Endothelial cell of umbilical vein (primary cell): ENCODE measurements at regions not wholly inside any gene's neighbourhood (a gene's known extent, or its start where the extent isn't known, plus 50 kb on each side); places are given as distances from the start of the nearest gene placed in this dataset.

Experiments used
- BruUV-seq: library from RNA; stranded (reverse); fragments of 400-500 nt; replicated peaks from 2 replicates; lab custom pipeline; 2021; lab: Mats Ljungman, UMichigan
- CTCF ChIA-PET: fragments of 300-600, 350-600 bp; sonication (Branson Sonifier 250); formaldehyde crosslinking; loops from one replicate; lab custom pipeline; 2021; ENCODE audit warnings: antibody characterized with exemption, inconsistent platforms; lab: Charles Lee
- POLR2A ChIA-PET: fragments of 300-600, 350-600 bp; sonication (Branson Sonifier 250); formaldehyde crosslinking; loops from one replicate; lab custom pipeline; 2021; ENCODE audit warnings: antibody characterized with exemption, inconsistent platforms; lab: Charles Lee
- DNase-seq: peaks from one replicate; pipeline ENCODE4 v3.0.0-alpha.2; 2011; ENCODE audit warnings: low read depth, low spot score
- FAIRE-seq: peaks from 2 replicates; lab custom pipeline; 2011; peaks lifted over from hg19 to GRCh38; lab: Jason Lieb, UNC
- H2AFZ ChIP-seq: 2 replicates; pipeline ENCODE4 v1.6.0; 2012; ENCODE audit warnings: low read depth, low read length, control low read depth, inconsistent platforms
- H3K27ac ChIP-seq: 2 replicates; pipeline ENCODE4 v1.5.1; 2011; ENCODE audit warnings: low read depth, mild to moderate bottlenecking, control low read depth, low read length, moderate library complexity; ENCODE audit not compliant: insufficient read depth
- H3K27me3 ChIP-seq, 2 experiments: 2 replicates each; pipeline versions ENCODE4 v1.6.0 to v1.6.1; 2011; ENCODE audit warnings: low read length in 2 of 2, mixed read lengths in 1 of 2; ENCODE audit not compliant: control insufficient read depth in 2 of 2, insufficient read depth in 2 of 2
- H3K36me3 ChIP-seq, 2 experiments: 2 replicates in 1 of 2; 3 replicates in 1 of 2; pipeline ENCODE4 v1.5.1; 2011; ENCODE audit warnings: low read length in 2 of 2, mild to moderate bottlenecking in 1 of 2, moderate library complexity in 1 of 2; ENCODE audit not compliant: control insufficient read depth in 2 of 2, insufficient read depth in 2 of 2; ENCODE audit errors: extremely low read depth in 1 of 2
- H3K4me1 ChIP-seq: 3 replicates; pipeline ENCODE4 v1.5.1; 2011; ENCODE audit warnings: mild to moderate bottlenecking, low read length; ENCODE audit not compliant: control insufficient read depth, insufficient read depth; ENCODE audit errors: extremely low read depth
- H3K4me2 ChIP-seq: 2 replicates; pipeline ENCODE4 v1.6.1; 2011; ENCODE audit warnings: low read length, control low read depth, mixed read lengths; ENCODE audit not compliant: insufficient read depth
- H3K4me3 ChIP-seq, 3 experiments: fragments of 200-600 bp in 1 of 3; sonication (generic), shearing (Covaris generic) in 1 of 3; replicated peaks in 1 of 3; 2 replicates each; pipeline ENCODE4 v1.5.1; 2011 to 2016; ENCODE audit warnings: control low read depth in 3 of 3, low read length in 3 of 3, mild to moderate bottlenecking in 2 of 3, inconsistent platforms in 1 of 3, low read depth in 1 of 3, moderate library complexity in 1 of 3; ENCODE audit not compliant: insufficient read depth in 1 of 3
- H3K79me2 ChIP-seq: 2 replicates; pipeline ENCODE4 v1.6.0; 2012; ENCODE audit warnings: low read length, inconsistent platforms; ENCODE audit not compliant: control insufficient read depth, insufficient read depth
- H3K9ac ChIP-seq: replicated peaks from 2 replicates; pipeline ENCODE3; 2011; ENCODE audit warnings: low read length, control low read depth; ENCODE audit not compliant: insufficient read depth; ENCODE audit errors: extremely low read depth
- H3K9me1 ChIP-seq: replicated peaks from 3 replicates; pipeline ENCODE4 v1.6.0; 2011; ENCODE audit warnings: mild to moderate bottlenecking, low read length; ENCODE audit not compliant: control insufficient read depth, insufficient read depth; ENCODE audit errors: extremely low read depth
- H3K9me3 ChIP-seq: replicated peaks from 2 replicates; pipeline ENCODE4 v1.5.1; 2012; ENCODE audit warnings: low read length, inconsistent platforms; ENCODE audit not compliant: control insufficient read depth, insufficient read depth
- H4K20me1 ChIP-seq: replicated peaks from 2 replicates; pipeline ENCODE3; 2011; ENCODE audit warnings: mild to moderate bottlenecking, low read length; ENCODE audit not compliant: control insufficient read depth, insufficient read depth; ENCODE audit errors: extremely low read depth
- CTCF ChIP-seq, 2 donors: IDR thresholded peaks; 1 replicate in 1 of 2; 2 replicates in 1 of 2; pipeline ENCODE4 v1.5.1; 2011; ENCODE audit warnings: low read length in 2 of 2, mild to moderate bottlenecking in 2 of 2, moderate library complexity in 2 of 2, control low read depth in 1 of 2, inconsistent platforms in 1 of 2, low read depth in 1 of 2; ENCODE audit not compliant: insufficient read depth in 1 of 2; ENCODE audit errors: extremely low read depth in 1 of 2
- EZH2 ChIP-seq: IDR thresholded peaks from 2 replicates; pipeline ENCODE4 v1.6.1; 2012; ENCODE audit warnings: borderline replicate concordance, low read depth, mild to moderate bottlenecking, moderate library complexity, low read length, inconsistent platforms; ENCODE audit not compliant: severe bottlenecking
- FOS ChIP-seq: IDR thresholded peaks from 2 replicates; pipeline ENCODE4 v1.6.1; 2011; ENCODE audit warnings: mild to moderate bottlenecking, low read length, moderate library complexity, borderline replicate concordance; ENCODE audit not compliant: insufficient read depth
- GATA2 ChIP-seq: IDR thresholded peaks from 2 replicates; pipeline ENCODE4 v1.7.0; 2011; ENCODE audit warnings: low read depth, mild to moderate bottlenecking, moderate library complexity, mixed read lengths, low read length; ENCODE audit not compliant: insufficient read length, insufficient read depth
- JUN ChIP-seq: IDR thresholded peaks from 2 replicates; pipeline ENCODE4 v1.6.1; 2011; ENCODE audit warnings: borderline replicate concordance, low read depth; ENCODE audit not compliant: insufficient read length, insufficient read depth
- MAX ChIP-seq: IDR thresholded peaks from 2 replicates; pipeline ENCODE4 v1.6.1; 2011; ENCODE audit not compliant: insufficient read depth, insufficient read length
- MYC ChIP-seq: IDR thresholded peaks from one replicate; pipeline ENCODE4 v1.6.1; 2011; ENCODE audit warnings: mild to moderate bottlenecking, low read depth, low read length
- POLR2A ChIP-seq: IDR thresholded peaks from 2 replicates; pipeline ENCODE4 v1.6.1; 2012; ENCODE audit warnings: low read depth, mild to moderate bottlenecking, control low read depth, low read length
- POLR2AphosphoS5 ChIP-seq: IDR thresholded peaks from 2 replicates; pipeline ENCODE4 v1.6.1; 2012; ENCODE audit warnings: low read depth, mild to moderate bottlenecking, control low read depth, low read length, moderate library complexity; ENCODE audit not compliant: insufficient read depth
- dilution Hi-C: fragments of 300-500 bp; cut with MboI; formaldehyde crosslinking; loops from one replicate; pipeline ENCODE4 v1.15.0; 2019; ENCODE audit warnings: low sequenced_read_pairs; ENCODE audit not compliant: extremely low pct_ligation_motif_present
- intact Hi-C: fragments of 100-400 bp; cut with micrococcal nuclease; formaldehyde crosslinking; loops from one replicate; pipeline ENCODE4 v1.10.0; 2022

GRCh38 chr1:222232842-222233241 is 315.1 kb downstream of the HHIPL2 start:
- intact Hi-C loops (no loop called here), dilution Hi-C loops (no loop called here)
- no peak overlapping the region for H3K9ac ChIP-seq
- ChIA-PET POLR2A (no interaction called here), CTCF (no interaction called here)
- TF ChIP-seq FOS (no peak), MAX (no peak), EZH2 (no peak), JUN (no peak), POLR2A (no peak), POLR2AphosphoS5 (no peak), CTCF (IDR thresholded peaks at IDR 0.05; ENCODE audit: extremely low read depth in 1 of 2, insufficient read depth in 1 of 2, low read depth in 1 of 2, low read length in 2 of 2) (no peak), GATA2 (no peak), MYC (no peak)
- no peaks in the 10 kb centered on the region for H3K79me2 ChIP-seq
- H3K27me3 ChIP-seq, result no peaks in the 10 kb centered on the region
- no TSS peak for BruUV-seq
- no peaks in the 10 kb centered on the region for H3K9me3 ChIP-seq
- no peaks in the 10 kb centered on the region for H4K20me1 ChIP-seq
- H3K4me1 ChIP-seq, result no peaks in the 10 kb centered on the region
- no peak overlapping the region for H3K27ac ChIP-seq
- H3K36me3 ChIP-seq, result no peaks in the 10 kb centered on the region
- H3K9me1 ChIP-seq, result no peaks in the 10 kb centered on the region
- H2AFZ ChIP-seq, result no peak overlapping the region
- DNase-seq (no peak), FAIRE-seq (no peak)
- H3K4me2 ChIP-seq, result no peak overlapping the region
- no peak overlapping the region for H3K4me3 ChIP-seq
